Neural cell (in vitro differentiated cells): ENCODE measurements at regions not wholly inside any gene's neighbourhood (a gene's known extent, or its start where the extent isn't known, plus 50 kb on each side); places are given as distances from the start of the nearest gene placed in this dataset.

Source experiments
- H2AFZ ChIP-seq: fragments of 200-600, 300-800 bp; sonication (generic), shearing (Covaris generic); 2 replicates; pipeline ENCODE4 v1.6.0; 2014; ENCODE audit warnings: low read depth, mild to moderate bottlenecking, antibody characterized with exemption, low read length, moderate library complexity
- H3F3A ChIP-seq: fragments of 200-600 bp; shearing (Covaris generic); 2 replicates; pipeline ENCODE4 v1.6.1; 2016; ENCODE audit warnings: mild to moderate bottlenecking, moderate library complexity, mixed read lengths, antibody characterized with exemption, low read length; ENCODE audit not compliant: insufficient read depth, poor library complexity, severe bottlenecking
- H3K27ac ChIP-seq: fragments of 200-600, 300-800 bp; sonication (generic), shearing (Covaris generic); 2 replicates; pipeline ENCODE4 v1.5.1; 2014; ENCODE audit warnings: mild to moderate bottlenecking, low read length, moderate library complexity
- H3K27me3 ChIP-seq: fragments of 300-800, 200-600 bp; sonication (generic), shearing (Covaris generic); 2 replicates; pipeline ENCODE4 v1.6.0; 2014; ENCODE audit warnings: mild to moderate bottlenecking, low read depth, low read length, moderate library complexity; ENCODE audit not compliant: insufficient read depth
- H3K36me3 ChIP-seq: fragments of 300-800, 200-600 bp; sonication (generic), shearing (Covaris generic); 2 replicates; pipeline ENCODE4 v1.5.1; 2014; ENCODE audit warnings: mild to moderate bottlenecking, antibody characterized with exemption, low read length, moderate library complexity; ENCODE audit not compliant: insufficient read depth
- H3K4me2 ChIP-seq: fragments of 300-800, 200-600 bp; sonication (generic), shearing (Covaris generic); 2 replicates; pipeline ENCODE4 v1.6.0; 2014; ENCODE audit warnings: mild to moderate bottlenecking, low read length
- H3K4me3 ChIP-seq: fragments of 300-800, 200-600 bp; sonication (generic), shearing (Covaris generic); 2 replicates; pipeline ENCODE4 v1.5.1; 2014; ENCODE audit warnings: mild to moderate bottlenecking, low read length, moderate library complexity
- H3K79me2 ChIP-seq: fragments of 200-600 bp; shearing (Covaris generic); replicated peaks from 2 replicates; pipeline ENCODE4 v1.6.0; 2014; ENCODE audit warnings: mild to moderate bottlenecking, low read length, moderate library complexity; ENCODE audit not compliant: insufficient read depth
- H3K9ac ChIP-seq: fragments of 300-800, 200-600 bp; sonication (generic), shearing (Covaris generic); 2 replicates; pipeline ENCODE4 v1.6.1; 2016; ENCODE audit warnings: mild to moderate bottlenecking, low read length, mixed read lengths
- H3K9me2 ChIP-seq: fragments of 200-600 bp; shearing (Covaris generic); 2 replicates; pipeline ENCODE4 v1.6.1; 2016; ENCODE audit warnings: mild to moderate bottlenecking, low read length, mixed read lengths; ENCODE audit not compliant: insufficient read depth
- H3K9me3 ChIP-seq: fragments of 200-600, 300-800 bp; sonication (generic), shearing (Covaris generic); 2 replicates; pipeline ENCODE4 v1.6.1; 2016; ENCODE audit warnings: mild to moderate bottlenecking, mixed run types, low read length, moderate library complexity, mixed read lengths
- H4K20me1 ChIP-seq: fragments of 200-600 bp; shearing (Covaris generic); 2 replicates; pipeline ENCODE4 v1.6.1; 2016; ENCODE audit warnings: mild to moderate bottlenecking, mixed run types; ENCODE audit not compliant: insufficient read depth
- EP300 ChIP-seq: fragments of 450-650 bp; conservative IDR thresholded peaks from 2 replicates; pipeline ENCODE4 v1.6.1; 2014; ENCODE audit warnings: antibody characterized with exemption, mild to moderate bottlenecking, moderate library complexity; ENCODE audit not compliant: poor library complexity, severe bottlenecking
- EZH2 ChIP-seq: fragments of 200-600, 300-800 bp; shearing (Covaris generic), sonication (generic); IDR thresholded peaks from 2 replicates; pipeline ENCODE4 v1.6.1; 2014; ENCODE audit warnings: antibody characterized with exemption, low read length, borderline replicate concordance, mild to moderate bottlenecking; ENCODE audit not compliant: insufficient read depth, poor library complexity, severe bottlenecking
- MXI1 ChIP-seq: fragments of 450-650 bp; conservative IDR thresholded peaks from 2 replicates; pipeline ENCODE4 v1.6.1; 2014; ENCODE audit warnings: antibody characterized with exemption, mild to moderate bottlenecking; ENCODE audit not compliant: poor library complexity, severe bottlenecking
- POLR2AphosphoS5 ChIP-seq: IDR thresholded peaks from 2 replicates; pipeline ENCODE4 v1.6.1; 2012
- RAD21 ChIP-seq: fragments of 450-650 bp; conservative IDR thresholded peaks from 2 replicates; pipeline ENCODE4 v1.6.1; 2014; ENCODE audit warnings: antibody characterized with exemption, mild to moderate bottlenecking, moderate library complexity
- SMC3 ChIP-seq: fragments of 450-650 bp; conservative IDR thresholded peaks from 2 replicates; pipeline ENCODE4 v1.6.1; 2014; ENCODE audit warnings: antibody characterized with exemption, mild to moderate bottlenecking, moderate library complexity; ENCODE audit not compliant: poor library complexity
- TAF1 ChIP-seq: IDR thresholded peaks from 2 replicates; pipeline ENCODE4 v1.6.1; 2012; ENCODE audit warnings: low read depth
- TF ChIP-seq, protein P1 (sequence below): IDR thresholded peaks from 2 replicates; pipeline ENCODE4 v1.6.1; 2012; ENCODE audit warnings: borderline replicate concordance
- TF ChIP-seq, protein P2 (sequence below): fragments of 450-650 bp; IDR thresholded peaks from 2 replicates; pipeline ENCODE4 v1.5.1; 2014; ENCODE audit warnings: antibody characterized with exemption, mild to moderate bottlenecking, moderate library complexity; ENCODE audit not compliant: poor library complexity, severe bottlenecking

DNA sequence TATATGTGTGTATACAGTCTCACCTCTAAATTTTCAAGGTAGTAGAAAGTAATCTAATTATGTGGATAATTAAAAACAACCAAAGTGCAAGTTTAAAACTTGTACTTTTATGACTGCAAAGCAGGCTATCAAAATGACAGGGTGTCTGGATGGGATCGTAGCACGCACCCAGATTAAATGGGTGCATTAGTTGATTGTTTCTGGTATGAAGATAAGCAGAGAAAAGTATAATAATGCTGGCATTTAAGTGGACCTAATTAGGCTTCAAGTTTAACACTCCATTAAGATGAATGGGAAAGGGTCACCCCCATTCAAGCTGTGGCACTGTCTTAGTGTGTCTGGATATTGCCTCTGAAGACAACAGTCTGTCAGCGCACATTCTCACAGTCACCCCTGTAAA lies 124.6 kb upstream of the ZEB2 start:
- TF ChIP-seq POLR2AphosphoS5 (no peak), TAF1 (no peak), SMC3 (no peak), RAD21 (no peak), MXI1 (no peak), EZH2 (no peak), EP300 (no peak)
- TF ChIP-seq, protein P1, sequence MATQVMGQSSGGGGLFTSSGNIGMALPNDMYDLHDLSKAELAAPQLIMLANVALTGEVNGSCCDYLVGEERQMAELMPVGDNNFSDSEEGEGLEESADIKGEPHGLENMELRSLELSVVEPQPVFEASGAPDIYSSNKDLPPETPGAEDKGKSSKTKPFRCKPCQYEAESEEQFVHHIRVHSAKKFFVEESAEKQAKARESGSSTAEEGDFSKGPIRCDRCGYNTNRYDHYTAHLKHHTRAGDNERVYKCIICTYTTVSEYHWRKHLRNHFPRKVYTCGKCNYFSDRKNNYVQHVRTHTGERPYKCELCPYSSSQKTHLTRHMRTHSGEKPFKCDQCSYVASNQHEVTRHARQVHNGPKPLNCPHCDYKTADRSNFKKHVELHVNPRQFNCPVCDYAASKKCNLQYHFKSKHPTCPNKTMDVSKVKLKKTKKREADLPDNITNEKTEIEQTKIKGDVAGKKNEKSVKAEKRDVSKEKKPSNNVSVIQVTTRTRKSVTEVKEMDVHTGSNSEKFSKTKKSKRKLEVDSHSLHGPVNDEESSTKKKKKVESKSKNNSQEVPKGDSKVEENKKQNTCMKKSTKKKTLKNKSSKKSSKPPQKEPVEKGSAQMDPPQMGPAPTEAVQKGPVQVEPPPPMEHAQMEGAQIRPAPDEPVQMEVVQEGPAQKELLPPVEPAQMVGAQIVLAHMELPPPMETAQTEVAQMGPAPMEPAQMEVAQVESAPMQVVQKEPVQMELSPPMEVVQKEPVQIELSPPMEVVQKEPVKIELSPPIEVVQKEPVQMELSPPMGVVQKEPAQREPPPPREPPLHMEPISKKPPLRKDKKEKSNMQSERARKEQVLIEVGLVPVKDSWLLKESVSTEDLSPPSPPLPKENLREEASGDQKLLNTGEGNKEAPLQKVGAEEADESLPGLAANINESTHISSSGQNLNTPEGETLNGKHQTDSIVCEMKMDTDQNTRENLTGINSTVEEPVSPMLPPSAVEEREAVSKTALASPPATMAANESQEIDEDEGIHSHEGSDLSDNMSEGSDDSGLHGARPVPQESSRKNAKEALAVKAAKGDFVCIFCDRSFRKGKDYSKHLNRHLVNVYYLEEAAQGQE, result no peak
- TF ChIP-seq, protein P2, sequence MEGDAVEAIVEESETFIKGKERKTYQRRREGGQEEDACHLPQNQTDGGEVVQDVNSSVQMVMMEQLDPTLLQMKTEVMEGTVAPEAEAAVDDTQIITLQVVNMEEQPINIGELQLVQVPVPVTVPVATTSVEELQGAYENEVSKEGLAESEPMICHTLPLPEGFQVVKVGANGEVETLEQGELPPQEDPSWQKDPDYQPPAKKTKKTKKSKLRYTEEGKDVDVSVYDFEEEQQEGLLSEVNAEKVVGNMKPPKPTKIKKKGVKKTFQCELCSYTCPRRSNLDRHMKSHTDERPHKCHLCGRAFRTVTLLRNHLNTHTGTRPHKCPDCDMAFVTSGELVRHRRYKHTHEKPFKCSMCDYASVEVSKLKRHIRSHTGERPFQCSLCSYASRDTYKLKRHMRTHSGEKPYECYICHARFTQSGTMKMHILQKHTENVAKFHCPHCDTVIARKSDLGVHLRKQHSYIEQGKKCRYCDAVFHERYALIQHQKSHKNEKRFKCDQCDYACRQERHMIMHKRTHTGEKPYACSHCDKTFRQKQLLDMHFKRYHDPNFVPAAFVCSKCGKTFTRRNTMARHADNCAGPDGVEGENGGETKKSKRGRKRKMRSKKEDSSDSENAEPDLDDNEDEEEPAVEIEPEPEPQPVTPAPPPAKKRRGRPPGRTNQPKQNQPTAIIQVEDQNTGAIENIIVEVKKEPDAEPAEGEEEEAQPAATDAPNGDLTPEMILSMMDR, result no peak
- Histone ChIP-seq H3K9me3 (no peaks in the 10 kb centered on the region), H3K9me2 (no peaks in the 10 kb centered on the region), H4K20me1 (no peaks in the 10 kb centered on the region), H3K79me2 (no peaks in the 10 kb centered on the region), H3K27ac (no peak overlapping the region), H3K4me2 (no peak overlapping the region), H3K9ac (no peak overlapping the region), H2AFZ (no peak overlapping the region), H3F3A (no peaks in the 10 kb centered on the region), H3K36me3 (no peaks in the 10 kb centered on the region), H3K27me3 (no peaks in the 10 kb centered on the region), H3K4me3 (no peak overlapping the region)

DNA sequence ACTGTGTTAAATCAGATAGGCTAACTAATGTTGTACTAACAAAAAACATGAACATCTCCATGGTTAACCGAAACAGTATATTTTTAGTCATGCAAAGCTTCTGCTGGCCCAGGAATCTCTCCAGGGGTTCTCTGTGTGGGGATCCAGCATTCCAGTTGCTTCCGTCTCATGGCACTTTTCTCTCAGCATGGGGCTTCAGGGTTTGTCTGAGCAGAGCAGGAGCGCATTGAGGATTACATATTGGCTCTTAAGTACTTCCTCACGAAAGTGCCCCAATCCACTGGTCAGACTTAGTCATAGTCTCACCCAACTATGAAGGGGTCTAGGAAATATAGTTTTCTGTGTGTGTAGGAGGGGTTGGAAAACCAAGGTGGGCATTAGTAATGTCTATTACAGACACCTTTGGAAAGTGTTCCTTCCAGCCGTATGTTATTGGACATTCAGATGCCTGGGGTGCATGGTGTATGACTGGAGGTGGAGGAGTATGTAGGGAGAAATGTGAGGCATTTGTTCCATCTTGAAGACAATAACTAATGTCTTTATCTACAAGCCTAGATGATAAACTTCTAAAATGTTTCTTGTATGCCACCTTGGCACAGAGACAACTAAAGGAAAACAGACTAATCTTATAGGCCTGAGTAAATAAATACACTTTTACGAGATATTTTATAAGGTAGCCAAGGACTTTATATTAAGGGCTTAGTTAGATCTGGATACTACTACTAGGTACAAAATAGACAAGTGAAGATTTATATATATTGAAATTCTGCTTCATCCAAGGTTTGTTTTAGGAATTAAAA lies 123.8 kb upstream of the ZEB2 start:
- no peaks in the 10 kb centered on the region for H4K20me1 ChIP-seq
- H3K27ac ChIP-seq, result no peak overlapping the region
- H3K79me2 ChIP-seq, result no peaks in the 10 kb centered on the region
- no peak overlapping the region for H3K9ac ChIP-seq
- no peaks in the 10 kb centered on the region for H3F3A ChIP-seq
- H3K9me2 ChIP-seq, result no peaks in the 10 kb centered on the region
- no peak overlapping the region for H3K4me3 ChIP-seq
- no peak overlapping the region for H3K4me2 ChIP-seq
- TF ChIP-seq SMC3 (no peak), EP300 (no peak)
- TF ChIP-seq, protein P2, result no peak
- no peaks in the 10 kb centered on the region for H3K9me3 ChIP-seq
- H3K36me3 ChIP-seq, result no peaks in the 10 kb centered on the region
- H2AFZ ChIP-seq, result no peak overlapping the region
- H3K27me3 ChIP-seq, result no peaks in the 10 kb centered on the region
